WTC11 (cell line): ENCODE measurements at regions not wholly inside any gene's neighbourhood (a gene's known extent, or its start where the extent isn't known, plus 50 kb on each side); places are given as distances from the start of the nearest gene placed in this dataset.

Source experiments
- ATF1 ChIP-seq: sonication (generic); formaldehyde crosslinking; IDR thresholded peaks from 2 replicates; pipeline ENCODE4 v1.8.1; 2023; ENCODE audit warnings: mild to moderate bottlenecking, moderate library complexity, missing genetic modification reagents
- CTCF ChIP-seq: fragments of 200-600 bp; IDR thresholded peaks from 2 replicates; pipeline ENCODE4 v1.8.0; 2022; ENCODE audit warnings: antibody characterized with exemption
- ELF4 ChIP-seq: sonication (generic); formaldehyde crosslinking; IDR thresholded peaks from 2 replicates; pipeline ENCODE4 v1.8.1; 2022; ENCODE audit warnings: low read depth, mild to moderate bottlenecking, moderate library complexity, missing genetic modification reagents
- ETV6 ChIP-seq: sonication (generic); formaldehyde crosslinking; IDR thresholded peaks from 2 replicates; pipeline ENCODE4 v1.8.1; 2022; ENCODE audit warnings: mild to moderate bottlenecking, missing genetic modification reagents
- MAX ChIP-seq: sonication (generic); formaldehyde crosslinking; IDR thresholded peaks from 2 replicates; pipeline ENCODE4 v1.8.0; 2022; ENCODE audit warnings: mild to moderate bottlenecking, missing genetic modification reagents
- SOX15 ChIP-seq: fragments of 250-450 bp; sonication (Bioruptor Pico); IDR thresholded peaks from 2 replicates; pipeline ENCODE4 v1.9.0; 2021; ENCODE audit warnings: mild to moderate bottlenecking
- TF ChIP-seq, protein P1 (sequence below): sonication (generic); formaldehyde crosslinking; IDR thresholded peaks from 2 replicates; pipeline ENCODE4 v1.8.1; 2022; ENCODE audit warnings: missing genetic modification reagents, borderline replicate concordance

GRCh38 chr15:35281515-35281914, 196.4 kb upstream of the NANOGP8 start:
- TF ChIP-seq ELF4 (CRISPR knock-in tag): no peak
- TF ChIP-seq ATF1 (CRISPR knock-in tag): no peak
- TF ChIP-seq MAX (CRISPR knock-in tag): no peak
- TF ChIP-seq ETV6: no peak
- no peak for TF ChIP-seq SOX15 (CRISPR knock-in tag)
- TF ChIP-seq CTCF: no peak
- TF ChIP-seq, protein P1, sequence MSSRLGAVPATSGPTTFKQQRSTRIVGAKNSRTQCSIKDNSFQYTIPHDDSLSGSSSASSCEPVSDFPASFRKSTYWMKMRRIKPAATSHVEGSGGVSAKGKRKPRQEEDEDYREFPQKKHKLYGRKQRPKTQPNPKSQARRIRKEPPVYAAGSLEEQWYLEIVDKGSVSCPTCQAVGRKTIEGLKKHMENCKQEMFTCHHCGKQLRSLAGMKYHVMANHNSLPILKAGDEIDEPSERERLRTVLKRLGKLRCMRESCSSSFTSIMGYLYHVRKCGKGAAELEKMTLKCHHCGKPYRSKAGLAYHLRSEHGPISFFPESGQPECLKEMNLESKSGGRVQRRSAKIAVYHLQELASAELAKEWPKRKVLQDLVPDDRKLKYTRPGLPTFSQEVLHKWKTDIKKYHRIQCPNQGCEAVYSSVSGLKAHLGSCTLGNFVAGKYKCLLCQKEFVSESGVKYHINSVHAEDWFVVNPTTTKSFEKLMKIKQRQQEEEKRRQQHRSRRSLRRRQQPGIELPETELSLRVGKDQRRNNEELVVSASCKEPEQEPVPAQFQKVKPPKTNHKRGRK (CRISPR knock-in tag): no peak
